SHP77 (cell line): ENCODE measurements at regions not wholly inside any gene's neighbourhood (a gene's known extent, or its start where the extent isn't known, plus 50 kb on each side); places are given as distances from the start of the nearest gene placed in this dataset.
"Not testable (repeated sequence)": the region's sequence is repeated elsewhere in the genome, so short reads cannot be mapped to it uniquely, and the experiment has no call there.

Source experiments
- DNase-seq, 2 experiments: peaks; one replicate each; lab custom pipeline; 2025; lab: John Stamatoyannopoulos, UW

DNA sequence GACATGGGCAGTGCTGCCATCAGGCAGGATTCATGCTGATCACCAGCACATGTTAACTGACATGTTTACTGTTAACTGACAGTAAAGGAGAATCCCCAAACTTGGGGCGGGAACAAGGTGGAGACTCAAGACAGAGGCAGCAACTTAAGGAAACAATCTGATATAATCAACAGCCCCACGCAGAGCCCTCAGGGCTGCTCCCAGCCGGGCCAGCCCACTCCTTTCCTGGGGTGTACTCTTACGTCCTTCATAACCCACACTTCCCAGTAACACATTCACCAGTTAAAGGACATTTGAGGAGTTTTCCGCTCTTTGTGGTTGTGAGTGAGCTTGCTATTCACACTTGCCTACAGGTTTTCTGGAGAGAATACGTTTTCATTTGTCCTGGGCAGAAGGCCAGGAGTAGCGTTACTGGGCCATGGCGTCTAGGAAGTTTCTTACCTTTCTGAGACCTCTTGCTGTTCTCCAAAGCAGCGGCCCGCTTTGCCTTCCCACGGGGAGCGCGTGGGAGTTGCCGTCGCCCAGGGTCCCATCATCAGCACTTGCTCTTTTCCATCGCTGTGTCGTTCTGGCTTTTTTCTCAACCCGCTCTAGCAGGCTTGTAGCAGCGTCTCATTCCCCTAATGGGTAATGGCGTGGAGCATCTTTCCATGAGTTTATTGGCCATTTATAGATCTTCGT lies 56.4 kb downstream of the FOXF2 start:
- DNase-seq: no peak

DNA sequence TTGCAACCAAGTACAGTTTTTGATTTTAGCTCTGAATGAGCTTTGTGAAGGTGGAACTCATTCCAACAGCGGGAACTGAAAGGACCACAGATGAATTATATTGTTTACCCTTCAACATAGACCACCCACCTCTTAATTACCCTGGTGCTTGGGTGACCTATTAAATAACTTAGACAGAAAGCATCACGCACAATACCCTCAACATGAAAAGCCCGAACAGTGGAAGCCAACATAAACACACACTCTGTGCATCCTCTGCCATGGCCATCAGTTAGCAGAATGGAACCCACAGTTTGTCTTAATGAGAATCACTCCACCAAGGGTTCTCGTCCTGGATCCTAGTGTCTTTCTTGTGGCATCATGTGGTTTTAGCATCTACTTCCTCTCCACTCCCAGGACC lies 60.5 kb downstream of the FOXF2 start:
- DNase-seq: no peak

DNA sequence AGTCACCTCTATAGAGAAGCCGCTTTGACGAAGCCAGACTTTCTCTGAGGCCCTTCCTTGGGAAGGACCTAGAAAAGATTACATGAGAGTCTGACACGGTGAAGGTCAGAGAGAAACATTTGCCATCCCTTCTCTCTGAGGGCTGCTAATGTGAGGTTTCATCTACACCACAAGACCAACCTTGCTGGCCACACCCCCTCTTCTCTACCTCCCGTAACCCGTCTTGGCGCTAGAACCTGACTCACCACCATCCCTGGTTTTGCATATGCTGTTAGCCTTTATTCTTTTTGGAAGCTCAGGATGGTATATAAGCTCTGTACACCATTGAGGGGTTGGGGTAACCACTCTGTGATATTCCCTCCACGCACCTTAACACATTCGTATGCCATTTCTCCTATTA lies 63.6 kb downstream of the FOXF2 start:
- no peak for DNase-seq

DNA sequence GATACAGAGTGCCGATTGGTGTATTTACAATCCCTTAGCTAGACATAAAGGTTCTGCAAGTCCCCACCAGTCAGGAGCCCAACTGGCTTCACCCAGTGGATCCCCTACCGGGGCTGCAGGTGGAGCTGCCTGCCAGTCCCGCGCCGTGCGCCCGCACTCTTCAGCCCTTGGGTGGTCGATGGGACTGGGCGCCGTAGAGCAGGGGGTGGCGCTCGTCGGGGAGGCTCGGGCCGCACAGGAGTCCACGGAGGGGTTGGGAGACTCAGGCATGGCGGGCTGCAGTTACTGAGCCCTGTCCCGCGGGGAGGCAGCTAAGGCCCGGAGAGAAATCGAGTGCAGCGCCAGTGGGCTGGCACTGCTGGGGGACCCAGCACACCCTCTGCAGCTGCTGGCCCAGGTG lies 67.4 kb downstream of the FOXF2 start:
- DNase-seq: not testable (repeated sequence)

DNA sequence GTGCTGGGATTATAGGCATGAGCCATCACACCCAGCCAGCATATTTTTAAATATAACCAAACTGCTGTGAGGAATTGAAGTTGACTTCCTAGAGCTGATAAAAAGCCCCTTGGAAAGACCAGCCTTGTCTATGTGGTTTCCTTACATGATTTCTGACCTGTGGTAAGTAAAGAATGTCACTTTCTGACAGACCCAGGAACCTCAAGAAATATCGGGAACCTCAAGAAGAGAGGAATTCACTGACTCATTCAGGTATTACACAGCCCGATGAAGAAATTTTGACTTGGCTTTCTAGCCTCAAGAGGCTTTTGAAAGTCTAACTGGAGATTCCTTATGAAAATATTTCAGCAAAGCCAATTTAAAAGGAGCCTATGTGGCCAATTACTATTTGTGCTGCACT lies 71.8 kb downstream of the FOXF2 start:
- DNase-seq: no peak

DNA sequence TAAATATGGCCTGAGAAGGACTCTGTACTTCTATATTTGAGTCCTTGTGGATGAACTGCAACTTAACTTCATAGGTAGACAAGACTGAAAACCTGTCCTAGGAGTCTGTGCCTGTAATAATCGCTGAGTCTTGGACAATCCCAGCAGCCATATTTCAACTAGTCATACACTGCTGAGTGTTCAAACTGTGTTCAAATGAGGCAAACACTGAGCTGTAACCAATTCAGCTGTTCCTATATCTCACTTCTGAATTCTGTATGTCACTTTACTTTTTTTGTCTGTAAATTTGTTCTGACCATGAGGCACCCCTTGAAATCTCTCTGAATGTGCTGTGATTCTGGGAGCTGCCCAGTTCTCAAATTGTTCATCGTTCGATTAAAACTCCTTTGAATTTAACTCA lies 72.4 kb downstream of the FOXF2 start:
- DNase-seq: no peak

DNA sequence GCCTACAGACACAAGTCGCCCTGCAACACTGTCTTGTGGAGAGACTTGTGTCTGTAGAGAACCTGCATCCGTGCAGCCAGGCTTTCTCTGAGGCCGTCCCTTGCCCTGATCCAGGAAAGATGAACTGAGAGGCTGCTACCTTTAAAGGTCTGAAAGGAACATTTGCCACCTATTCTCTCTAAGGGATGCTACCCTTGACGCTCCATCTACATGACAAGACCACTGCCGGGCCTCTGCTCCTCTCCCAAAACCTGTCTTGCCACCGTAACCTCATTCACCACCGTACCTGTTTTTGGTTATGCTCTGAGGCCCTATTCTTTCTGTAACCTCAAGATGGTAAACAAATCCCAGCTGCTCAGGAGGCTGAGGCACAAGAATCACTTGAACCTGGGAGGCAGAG lies 73.9 kb downstream of the FOXF2 start:
- DNase-seq: no peak

DNA sequence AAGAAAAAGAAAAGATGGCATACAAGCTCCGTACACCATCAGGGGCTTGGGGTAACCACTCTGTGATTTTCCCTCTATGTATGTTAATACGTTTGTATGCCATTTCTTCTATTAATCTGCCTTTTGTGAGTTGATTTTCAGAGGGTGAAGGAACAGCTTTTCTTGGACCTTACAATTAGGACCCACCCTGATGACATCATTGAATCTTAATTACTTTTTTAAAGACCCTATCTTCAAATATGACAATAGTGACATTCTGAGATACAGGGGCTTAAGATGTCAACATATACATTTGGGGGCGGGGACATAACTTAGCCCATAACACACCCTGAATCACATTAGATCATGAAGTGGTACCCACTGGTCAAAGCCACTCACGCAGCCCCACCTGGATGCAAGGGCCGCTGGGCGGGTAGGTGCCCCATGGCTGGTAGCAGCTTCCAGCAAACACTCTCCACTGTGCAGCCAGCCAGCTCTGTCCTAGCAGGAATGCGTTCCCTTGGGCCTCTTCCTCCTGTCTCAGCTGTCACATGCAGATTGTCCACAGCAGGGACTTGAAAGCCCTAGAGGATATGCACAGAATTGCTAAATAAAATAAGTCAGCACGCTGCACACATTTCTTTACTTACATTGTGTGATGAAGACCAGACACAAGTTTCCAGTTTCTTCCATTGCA lies 74.5 kb downstream of the FOXF2 start:
- DNase-seq: no peak

DNA sequence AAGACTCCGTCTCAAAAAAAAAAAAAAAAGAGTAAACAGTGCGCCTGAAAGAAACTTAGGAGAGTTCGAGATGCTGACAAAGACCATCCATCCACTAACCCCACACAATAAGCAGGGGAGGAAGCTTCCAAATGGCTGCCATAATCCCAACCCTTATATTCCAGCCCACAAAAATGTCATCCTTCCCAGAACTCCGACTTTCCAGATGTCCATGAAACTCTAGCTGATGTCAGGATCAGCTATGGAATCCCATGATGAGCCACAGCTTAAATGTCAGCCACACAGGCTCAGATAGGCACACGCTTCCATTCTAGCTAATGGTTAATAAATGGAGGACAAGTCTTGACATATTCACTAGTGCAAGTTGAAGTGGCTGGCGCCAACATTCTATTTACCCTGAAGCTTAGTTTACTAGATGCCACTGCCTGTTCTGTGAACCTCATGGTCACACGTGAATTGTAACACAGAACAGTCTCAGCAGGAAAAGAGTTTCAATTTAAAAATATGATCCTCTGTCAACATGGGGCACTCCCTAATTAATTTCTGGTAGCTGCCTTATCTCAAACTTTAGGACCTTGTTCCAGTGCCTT lies 75.5 kb downstream of the FOXF2 start:
- no peak for DNase-seq

DNA sequence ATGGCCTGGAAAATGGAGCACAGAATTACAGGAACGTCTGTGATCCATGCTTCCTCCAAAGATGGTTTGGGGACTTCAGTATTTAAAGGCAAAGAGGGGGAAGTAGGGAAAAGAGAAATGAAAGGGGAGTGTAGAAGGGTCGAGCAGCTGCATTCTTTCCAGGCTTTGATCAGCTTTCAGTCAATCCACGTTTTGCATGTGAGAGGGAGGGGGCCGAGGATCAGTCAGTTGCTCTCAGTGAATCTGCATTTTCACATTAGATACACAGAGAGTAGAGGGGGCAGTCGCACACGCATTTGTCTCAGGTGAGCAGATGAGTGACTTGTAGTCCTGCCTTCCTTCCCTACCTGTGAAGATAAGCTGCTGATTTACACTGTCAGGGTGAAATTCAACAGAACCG lies 78.8 kb downstream of the FOXF2 start:
- no peak for DNase-seq

DNA sequence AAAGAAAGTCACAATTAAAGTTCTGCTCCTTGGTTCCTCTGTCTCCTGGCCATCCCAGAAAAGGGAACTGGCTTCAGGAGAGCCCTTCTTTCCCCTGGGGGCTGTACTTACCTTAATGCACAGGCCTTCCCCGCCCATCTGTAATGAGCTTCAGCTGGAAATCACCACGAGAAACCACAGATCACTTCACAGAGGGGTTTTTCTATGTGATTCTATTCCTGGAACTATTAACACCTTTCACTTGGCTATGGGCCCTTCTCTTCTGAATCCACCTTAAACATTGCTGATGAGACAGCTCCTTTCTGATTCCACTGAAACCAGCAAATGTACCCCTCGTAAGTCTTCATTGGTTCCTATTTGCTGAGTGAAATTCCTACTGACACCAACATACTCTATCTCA lies 80.7 kb downstream of the FOXF2 start:
- DNase-seq: no peak

DNA sequence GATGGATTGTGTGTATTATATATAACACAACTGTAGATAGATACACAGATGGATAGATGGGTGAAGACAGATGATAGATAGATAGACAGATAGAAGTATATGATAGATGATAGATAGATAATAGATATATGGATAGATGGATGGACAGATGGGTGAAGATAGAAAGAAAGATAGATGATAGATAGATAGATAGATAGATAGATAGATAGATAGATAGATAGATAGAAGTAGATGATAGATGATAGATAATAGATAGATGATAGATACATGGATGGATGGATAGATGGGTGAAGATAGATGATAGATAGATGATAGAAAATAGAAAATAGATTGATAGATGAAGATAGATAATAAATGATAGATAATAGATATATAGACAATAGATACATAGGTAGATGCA lies 83.3 kb downstream of the FOXF2 start:
- no peak for DNase-seq

DNA sequence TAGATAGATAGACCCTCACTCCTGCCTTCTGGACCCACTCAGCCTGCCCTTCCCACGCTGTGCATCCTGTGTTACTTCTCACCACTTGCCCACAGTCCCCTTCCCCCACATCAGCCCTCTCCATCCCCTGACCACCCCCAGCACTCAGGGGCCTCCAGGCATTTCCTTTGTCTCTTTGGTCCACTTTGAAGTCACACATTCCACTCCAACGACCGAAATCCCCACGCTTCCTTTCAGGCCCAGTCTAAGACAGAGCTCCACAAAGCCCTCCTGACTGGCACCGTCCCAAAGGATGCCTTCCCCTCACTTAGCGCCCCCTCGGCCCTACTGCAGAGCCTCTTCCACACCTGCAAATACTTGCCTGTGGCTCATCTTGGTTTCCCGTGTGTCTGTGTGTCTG lies 83.8 kb downstream of the FOXF2 start:
- no peak for DNase-seq

DNA sequence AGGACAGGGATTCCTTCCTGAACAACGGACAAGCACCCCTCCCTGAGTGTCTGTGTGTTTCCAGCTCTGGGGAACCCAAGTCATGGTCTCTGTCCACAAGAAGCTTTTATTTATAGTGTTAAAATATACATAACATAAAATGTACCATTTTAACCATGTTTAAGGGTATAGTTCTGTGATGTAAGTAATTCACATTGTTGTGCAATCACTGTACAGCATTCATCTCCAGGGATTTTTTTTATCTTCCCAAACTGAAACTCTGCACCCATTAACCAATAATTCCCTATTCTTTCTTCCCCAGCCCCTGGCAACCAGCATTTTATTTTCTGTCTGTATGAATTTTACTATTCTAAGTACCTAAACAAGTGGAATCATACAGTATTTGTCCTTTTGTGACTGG lies 84.2 kb downstream of the FOXF2 start:
- DNase-seq: no peak

DNA sequence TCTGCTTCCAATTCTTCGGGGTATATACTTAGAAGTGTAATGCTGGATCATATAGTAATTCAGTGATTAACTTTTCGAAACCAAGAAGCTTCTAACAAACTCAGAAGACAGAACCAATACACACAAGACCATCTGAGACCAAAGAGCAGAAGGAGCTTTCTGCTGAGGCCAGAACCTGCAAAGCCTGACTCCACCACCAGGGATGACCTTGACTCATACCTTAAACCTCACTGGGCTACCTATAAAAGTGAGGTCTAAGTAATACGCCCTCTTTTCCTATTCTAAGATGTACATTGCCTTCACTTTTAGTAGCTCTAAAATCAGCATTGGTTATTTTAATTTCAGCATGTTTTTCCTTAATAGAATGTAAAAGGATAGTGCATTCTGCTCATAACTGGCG lies 84.8 kb downstream of the FOXF2 start:
- no peak for DNase-seq

DNA sequence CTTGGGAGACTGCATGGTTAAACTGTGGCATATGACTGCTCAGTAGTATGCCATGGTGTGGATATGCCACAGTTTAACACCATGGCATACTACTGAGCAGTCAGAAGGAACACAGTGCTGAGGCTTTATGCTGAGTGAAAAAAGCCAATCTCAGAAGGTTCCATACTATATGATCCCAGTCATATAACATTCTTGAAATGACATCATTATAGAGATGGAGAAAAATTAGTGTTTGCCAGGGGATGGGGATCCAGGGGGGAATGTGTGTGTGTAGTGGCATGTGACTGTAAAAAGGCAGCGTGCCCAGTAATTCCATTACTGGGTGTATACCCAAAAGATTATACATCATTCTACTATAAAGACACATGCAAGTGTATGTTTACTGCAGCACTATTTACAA lies 85.8 kb downstream of the FOXF2 start:
- DNase-seq: no peak

DNA sequence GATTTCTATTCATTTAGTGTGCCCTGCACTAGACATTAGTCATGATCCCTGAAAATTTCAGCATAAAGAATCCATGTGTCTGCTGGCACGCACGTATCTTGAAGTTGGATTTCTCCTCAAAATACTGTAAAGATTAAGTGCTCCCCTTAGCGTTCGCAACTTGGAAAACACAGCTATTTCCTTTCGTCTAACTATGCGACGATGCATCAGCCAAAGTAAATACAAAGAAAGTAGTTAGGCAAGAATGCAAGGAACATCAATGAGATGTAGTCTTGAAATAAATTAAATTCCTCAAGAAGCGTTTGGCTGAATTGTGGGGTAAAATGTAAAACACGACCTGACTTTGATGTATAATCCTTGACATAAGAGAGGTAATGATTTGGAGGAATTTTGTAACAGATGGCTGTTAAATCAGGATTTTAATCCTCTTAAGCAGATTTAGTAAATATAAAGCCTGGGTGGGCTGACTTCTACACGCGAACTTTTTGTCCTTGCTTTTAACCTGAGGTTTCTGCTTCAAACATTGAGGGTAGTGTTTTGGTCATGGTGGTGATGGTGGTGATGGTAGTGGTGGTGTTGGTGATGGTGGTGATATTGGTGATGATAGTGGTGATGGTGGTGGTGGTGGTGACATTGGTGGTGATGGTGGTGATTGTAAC lies 88.2 kb downstream of the FOXF2 start:
- no peak for DNase-seq

DNA sequence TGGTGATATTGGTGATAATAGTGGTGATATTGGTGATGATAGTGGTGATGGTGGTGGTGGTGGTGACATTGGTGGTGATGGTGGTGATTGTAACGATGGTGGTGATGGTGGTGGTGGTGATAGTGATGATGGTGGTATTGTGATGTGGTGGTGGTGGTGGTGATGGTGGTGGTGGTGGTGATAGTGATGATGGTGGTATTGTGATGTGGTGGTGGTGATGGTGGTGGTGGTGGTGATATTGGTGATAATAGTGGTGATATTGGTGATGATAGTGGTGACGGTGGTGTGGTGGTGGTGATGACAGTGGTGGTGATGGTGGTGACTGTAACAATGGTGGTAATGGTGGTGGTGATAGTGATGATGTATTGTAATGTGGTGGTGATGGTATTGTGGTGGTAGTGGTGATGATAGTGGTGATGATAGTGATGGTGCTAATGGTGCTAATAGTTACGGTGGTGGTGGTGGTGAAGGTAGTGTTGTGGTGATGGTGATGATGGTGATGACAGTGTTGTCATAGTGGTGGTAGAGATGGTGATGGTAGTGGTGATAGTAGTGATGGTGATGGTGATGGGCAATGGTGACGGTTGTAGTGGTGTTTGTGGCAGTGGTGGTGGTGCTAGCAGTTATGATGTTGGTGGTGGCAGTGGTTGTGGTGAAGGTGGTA lies 88.9 kb downstream of the FOXF2 start:
- DNase-seq: not testable (repeated sequence)

DNA sequence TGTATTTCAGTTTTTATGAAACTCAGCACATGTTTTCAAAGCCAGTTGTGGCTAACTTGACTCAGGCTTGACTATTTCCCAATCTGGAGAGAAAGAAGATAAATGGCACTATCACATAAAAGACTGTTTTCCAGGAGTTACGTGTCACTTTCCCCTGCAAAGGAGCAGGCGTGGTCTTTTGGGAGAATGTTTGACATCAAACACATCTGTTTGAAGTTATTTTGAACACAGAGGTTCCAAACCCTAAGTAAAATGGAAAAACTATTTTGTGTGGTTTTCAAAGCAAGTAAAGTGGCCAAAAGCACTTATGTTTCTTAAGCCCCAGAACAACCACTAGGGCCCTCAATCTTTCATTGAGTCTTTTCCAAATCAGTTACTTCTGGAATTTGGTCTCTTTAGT lies 89.7 kb downstream of the FOXF2 start:
- DNase-seq: no peak

DNA sequence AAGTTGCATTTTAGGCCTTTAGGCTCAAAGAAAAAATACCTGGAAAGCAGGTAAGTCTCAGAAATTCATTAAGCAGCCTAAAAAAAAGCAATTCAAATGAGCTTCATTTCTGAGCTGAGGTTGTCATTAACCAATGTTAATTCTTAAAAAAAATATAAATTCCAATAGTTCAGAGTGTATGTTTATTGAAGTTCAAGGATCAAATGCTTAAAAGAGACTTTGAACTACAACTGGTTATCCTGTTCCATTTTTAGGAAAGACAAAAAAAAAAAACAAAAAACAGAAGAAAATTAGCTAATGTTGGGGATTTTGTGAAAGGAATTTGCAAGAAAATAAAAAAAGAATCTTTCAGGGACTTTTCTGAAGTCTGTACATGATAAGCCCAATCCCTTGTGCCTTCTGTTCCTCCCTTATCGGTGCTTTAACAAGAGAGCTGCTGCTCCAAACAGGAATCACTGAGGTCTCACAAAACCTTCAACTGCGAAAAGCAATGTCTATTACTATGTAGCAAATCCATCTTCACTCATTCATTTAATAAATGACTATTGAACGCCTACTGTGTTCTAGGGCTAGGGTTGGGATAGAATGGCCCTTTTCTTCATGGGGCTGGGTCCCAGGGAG lies 90.3 kb downstream of the FOXF2 start:
- DNase-seq: no peak

DNA sequence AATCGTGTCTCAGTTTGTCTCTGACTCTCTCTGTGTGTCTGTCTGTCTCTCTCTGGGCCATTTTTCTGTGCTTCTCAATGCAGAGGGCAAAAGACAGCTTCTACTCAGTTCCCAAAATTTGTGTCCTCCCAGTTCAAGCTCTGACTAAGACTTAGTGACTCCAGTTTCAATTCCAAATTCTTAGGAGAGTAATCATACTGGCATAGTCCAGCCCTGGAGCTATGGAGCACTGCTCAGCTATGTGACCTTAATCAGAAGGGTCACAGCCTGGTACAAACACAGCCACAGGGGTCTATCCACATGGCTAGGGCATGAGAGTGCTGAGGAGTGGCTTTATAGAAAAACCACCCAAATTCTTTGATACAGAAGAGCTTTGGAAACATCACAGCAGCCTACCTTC lies 91.9 kb downstream of the FOXF2 start:
- no peak for DNase-seq
